H7 (cell line): ENCODE measurements at regions not wholly inside any gene's neighbourhood (a gene's known extent, or its start where the extent isn't known, plus 50 kb on each side); places are given as distances from the start of the nearest gene placed in this dataset.
A peak's percentile ranks its signal among the peaks of the same experiment; 100 is the strongest.

Experiments
- DNase-seq: peaks from one replicate; pipeline ENCODE4 v3.0.0; 2012
- H3K27me3 ChIP-seq: 2 replicates; pipeline ENCODE4 v1.6.0; 2011; ENCODE audit warnings: mild to moderate bottlenecking, low read length; ENCODE audit not compliant: control insufficient read depth, insufficient read depth
- H3K36me3 ChIP-seq: replicated peaks from 2 replicates; pipeline ENCODE4 v1.5.1; 2011; ENCODE audit warnings: low read length; ENCODE audit not compliant: control insufficient read depth, insufficient read depth
- H3K4me3 ChIP-seq: 2 replicates; pipeline ENCODE4 v1.5.1; 2011; ENCODE audit warnings: low read depth, mild to moderate bottlenecking, control low read depth, low read length, moderate library complexity; ENCODE audit not compliant: insufficient read depth

- Histone ChIP-seq H3K27me3 (no peaks in the 10 kb centered on the region), H3K4me3 (no peak overlapping the region), H3K36me3 (no peaks in the 10 kb centered on the region)
- DNase-seq = peak; percentile 8
These were observed 256.7 kb upstream of the SETBP1 start for GRCh38 chr18:44423814-44424644.

- DNase-seq = no peak
- Histone ChIP-seq H3K36me3 (no peaks in the 10 kb centered on the region), H3K27me3 (no peaks in the 10 kb centered on the region), H3K4me3 (no peak overlapping the region)
These were observed 256.0 kb upstream of the SETBP1 start for GRCh38 chr18:44424645-44425035.

GRCh38 chr18:44425161-44425560 lies 255.5 kb upstream of the SETBP1 start:
- no peak for DNase-seq
- Histone ChIP-seq H3K27me3 (no peaks in the 10 kb centered on the region), H3K4me3 (no peak overlapping the region), H3K36me3 (no peaks in the 10 kb centered on the region)

- Histone ChIP-seq H3K27me3 (no peaks in the 10 kb centered on the region), H3K4me3 (no peak overlapping the region), H3K36me3 (no peaks in the 10 kb centered on the region)
- no peak for DNase-seq
These were observed 243.1 kb upstream of the SETBP1 start for GRCh38 chr18:44437603-44438002.

GRCh38 chr18:44450226-44450625 lies 230.5 kb upstream of the SETBP1 start:
- H3K27me3 ChIP-seq = no peaks in the 10 kb centered on the region
- no peak for DNase-seq
- no peak overlapping the region for H3K4me3 ChIP-seq
- H3K36me3 ChIP-seq = no peaks in the 10 kb centered on the region

- no peak for DNase-seq
- Histone ChIP-seq H3K4me3 (no peak overlapping the region), H3K36me3 (no peaks in the 10 kb centered on the region), H3K27me3 (no peaks in the 10 kb centered on the region)
These were observed 228.3 kb upstream of the SETBP1 start for GRCh38 chr18:44452346-44452745.

- H3K4me3 ChIP-seq = no peak overlapping the region
- DNase-seq = no peak
- no peaks in the 10 kb centered on the region for H3K36me3 ChIP-seq
- no peaks in the 10 kb centered on the region for H3K27me3 ChIP-seq
These were observed 227.2 kb upstream of the SETBP1 start for GRCh38 chr18:44453505-44453904.

- no peak overlapping the region for H3K4me3 ChIP-seq
- no peaks in the 10 kb centered on the region for H3K27me3 ChIP-seq
- no peak for DNase-seq
- H3K36me3 ChIP-seq = no peaks in the 10 kb centered on the region
These were observed 221.9 kb upstream of the SETBP1 start for GRCh38 chr18:44458777-44459176.

- no peak for DNase-seq
- no peaks in the 10 kb centered on the region for H3K27me3 ChIP-seq
- no peak overlapping the region for H3K4me3 ChIP-seq
- H3K36me3 ChIP-seq = no peaks in the 10 kb centered on the region
These were observed 216.1 kb upstream of the SETBP1 start for GRCh38 chr18:44464398-44465180.

- no peaks in the 10 kb centered on the region for H3K27me3 ChIP-seq
- H3K4me3 ChIP-seq = no peak overlapping the region
- no peaks in the 10 kb centered on the region for H3K36me3 ChIP-seq
- DNase-seq = no peak
These were observed 215.3 kb upstream of the SETBP1 start for GRCh38 chr18:44465381-44465841.

GRCh38 chr18:44466997-44467396 lies 213.7 kb upstream of the SETBP1 start:
- no peaks in the 10 kb centered on the region for H3K27me3 ChIP-seq
- DNase-seq = no peak
- H3K4me3 ChIP-seq = no peak overlapping the region
- H3K36me3 ChIP-seq = no peaks in the 10 kb centered on the region

GRCh38 chr18:44467718-44468117 lies 213.0 kb upstream of the SETBP1 start:
- DNase-seq = no peak
- Histone ChIP-seq H3K36me3 (no peaks in the 10 kb centered on the region), H3K4me3 (no peak overlapping the region), H3K27me3 (no peaks in the 10 kb centered on the region)

GRCh38 chr18:44473394-44474066 lies 207.2 kb upstream of the SETBP1 start:
- no peaks in the 10 kb centered on the region for H3K27me3 ChIP-seq
- no peaks in the 10 kb centered on the region for H3K36me3 ChIP-seq
- no peak for DNase-seq
- no peak overlapping the region for H3K4me3 ChIP-seq

GRCh38 chr18:44474067-44474411 lies 206.6 kb upstream of the SETBP1 start:
- no peak for DNase-seq
- no peaks in the 10 kb centered on the region for H3K27me3 ChIP-seq
- H3K36me3 ChIP-seq = no peaks in the 10 kb centered on the region
- no peak overlapping the region for H3K4me3 ChIP-seq

- H3K27me3 ChIP-seq = no peaks in the 10 kb centered on the region
- no peaks in the 10 kb centered on the region for H3K36me3 ChIP-seq
- H3K4me3 ChIP-seq = no peak overlapping the region
- no peak for DNase-seq
These were observed 206.1 kb upstream of the SETBP1 start for GRCh38 chr18:44474591-44474990.
